MM.1S (cell line): ENCODE measurements at regions not wholly inside any gene's neighbourhood (a gene's known extent, or its start where the extent isn't known, plus 50 kb on each side); places are given as distances from the start of the nearest gene placed in this dataset.

Experiments
- DNase-seq: peaks from one replicate; pipeline ENCODE4 v3.0.0-alpha.2; 2015
- H2AFZ ChIP-seq: fragments of 300-600 bp; sonication (generic); 2 replicates; pipeline ENCODE4 v1.6.0; 2016; ENCODE audit warnings: antibody characterized with exemption, low read length
- H3F3A ChIP-seq: fragments of 300-600 bp; sonication (generic); 2 replicates; pipeline ENCODE4 v1.6.1; 2016; ENCODE audit warnings: mild to moderate bottlenecking, antibody characterized with exemption, low read length, moderate library complexity, mixed read lengths; ENCODE audit not compliant: insufficient read depth
- H3K27ac ChIP-seq: fragments of 300-600 bp; sonication (generic); 2 replicates; pipeline ENCODE4 v1.5.1; 2016; ENCODE audit warnings: mild to moderate bottlenecking, low read length
- H3K27me3 ChIP-seq: fragments of 300-600 bp; sonication (generic); replicated peaks from 2 replicates; pipeline ENCODE4 v1.6.0; 2016; ENCODE audit warnings: low read length; ENCODE audit not compliant: insufficient read depth
- H3K36me3 ChIP-seq: fragments of 300-600 bp; sonication (generic); replicated peaks from 2 replicates; pipeline ENCODE4 v1.6.1; 2016; ENCODE audit warnings: mild to moderate bottlenecking, low read length, mixed read lengths; ENCODE audit not compliant: insufficient read depth
- H3K4me1 ChIP-seq: fragments of 300-600 bp; sonication (generic); 2 replicates; pipeline ENCODE4 v1.6.1; 2016; ENCODE audit warnings: low read length, mixed read lengths
- H3K4me2 ChIP-seq: fragments of 300-600 bp; sonication (generic); 2 replicates; pipeline ENCODE4 v1.6.0; 2016; ENCODE audit warnings: low read depth, low read length
- H3K4me3 ChIP-seq: fragments of 300-600 bp; sonication (generic); 2 replicates; pipeline ENCODE4 v1.5.1; 2016; ENCODE audit warnings: low read length, mixed read lengths
- H3K79me2 ChIP-seq: fragments of 300-600 bp; sonication (generic); 2 replicates; pipeline ENCODE4 v1.6.1; 2016; ENCODE audit warnings: mixed run types, low read length, mixed read lengths
- H3K9ac ChIP-seq: fragments of 300-600 bp; sonication (generic); 2 replicates; pipeline ENCODE4 v1.6.1; 2016; ENCODE audit warnings: low read length, mixed read lengths
- H3K9me2 ChIP-seq: fragments of 300-600 bp; sonication (generic); replicated peaks from 2 replicates; pipeline ENCODE4 v1.6.1; 2016; ENCODE audit warnings: mild to moderate bottlenecking, low read length, mixed read lengths; ENCODE audit not compliant: insufficient read depth
- H3K9me3 ChIP-seq: fragments of 300-600 bp; sonication (generic); replicated peaks from 2 replicates; pipeline ENCODE4 v1.6.1; 2016; ENCODE audit warnings: mild to moderate bottlenecking, low read length, mixed read lengths; ENCODE audit not compliant: insufficient read depth
- H4K20me1 ChIP-seq: fragments of 300-600 bp; sonication (generic); 2 replicates; pipeline ENCODE4 v1.6.1; 2016; ENCODE audit warnings: mild to moderate bottlenecking, low read length, moderate library complexity, mixed read lengths; ENCODE audit not compliant: insufficient read depth
- EZH2 ChIP-seq: fragments of 300-600 bp; sonication (generic); optimal IDR thresholded peaks from 2 replicates; pipeline ENCODE3; 2017; ENCODE audit warnings: low read depth, mild to moderate bottlenecking, antibody characterized with exemption, low read length, mixed read lengths
- EZH2phosphoT487 ChIP-seq: fragments of 300-600 bp; sonication (generic); IDR thresholded peaks from 2 replicates; pipeline ENCODE4 v1.6.1; 2018; ENCODE audit warnings: antibody characterized with exemption, low read length
- TF ChIP-seq, protein P1 (sequence below): fragments of 300-600 bp; sonication (generic); IDR thresholded peaks from 2 replicates; pipeline ENCODE4 v1.5.1; 2016; ENCODE audit warnings: antibody characterized with exemption, low read length, mixed read lengths

DNA sequence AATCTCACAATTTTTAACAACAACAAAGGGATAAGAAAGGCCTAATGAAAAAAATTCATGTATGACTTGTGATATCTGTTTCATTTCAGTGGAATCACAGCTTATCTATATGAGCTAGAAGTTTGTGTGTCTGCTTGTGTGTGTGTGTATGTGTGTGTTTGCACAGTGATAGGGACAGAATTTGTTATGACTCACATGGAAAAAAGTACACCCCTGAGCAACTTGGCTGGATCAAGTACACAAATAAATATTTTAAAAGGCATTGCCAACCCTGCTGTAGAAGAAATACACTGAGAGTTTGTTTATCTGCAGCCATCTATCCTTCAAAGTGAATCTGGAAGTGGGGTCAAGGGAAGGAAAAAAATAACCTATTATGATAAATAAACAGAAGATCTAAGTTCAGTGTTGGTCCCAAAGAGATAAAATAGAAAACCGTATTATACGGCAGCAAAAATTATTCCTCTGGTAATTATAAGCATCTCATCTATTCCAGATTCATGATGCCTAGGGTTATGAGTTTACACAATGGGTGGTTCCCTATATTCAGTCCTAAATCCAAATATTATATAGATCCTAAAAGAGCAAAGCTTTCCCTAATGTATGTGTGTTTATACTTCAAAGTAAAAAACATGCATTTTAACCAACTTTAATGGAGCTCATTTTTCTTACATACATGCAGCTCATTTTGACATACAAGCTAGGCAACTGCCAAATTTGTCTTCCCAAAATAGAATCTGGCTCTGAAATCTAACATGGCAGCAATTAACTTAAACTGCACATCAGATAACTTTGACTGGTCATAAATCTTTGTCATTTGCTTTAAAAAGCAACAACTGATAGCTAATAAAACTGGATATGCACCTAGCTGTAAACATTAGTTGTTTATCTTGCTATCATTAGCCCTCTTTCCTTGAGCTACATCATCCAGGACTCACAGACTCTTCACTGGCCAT, 420.6 kb downstream of the IRS1 start:
- no peaks in the 10 kb centered on the region for H3K36me3 ChIP-seq
- H3K9ac ChIP-seq: no peak overlapping the region
- H3K79me2 ChIP-seq: no peaks in the 10 kb centered on the region
- no peak for TF ChIP-seq EZH2phosphoT487
- TF ChIP-seq EZH2: no peak
- TF ChIP-seq, protein P1, sequence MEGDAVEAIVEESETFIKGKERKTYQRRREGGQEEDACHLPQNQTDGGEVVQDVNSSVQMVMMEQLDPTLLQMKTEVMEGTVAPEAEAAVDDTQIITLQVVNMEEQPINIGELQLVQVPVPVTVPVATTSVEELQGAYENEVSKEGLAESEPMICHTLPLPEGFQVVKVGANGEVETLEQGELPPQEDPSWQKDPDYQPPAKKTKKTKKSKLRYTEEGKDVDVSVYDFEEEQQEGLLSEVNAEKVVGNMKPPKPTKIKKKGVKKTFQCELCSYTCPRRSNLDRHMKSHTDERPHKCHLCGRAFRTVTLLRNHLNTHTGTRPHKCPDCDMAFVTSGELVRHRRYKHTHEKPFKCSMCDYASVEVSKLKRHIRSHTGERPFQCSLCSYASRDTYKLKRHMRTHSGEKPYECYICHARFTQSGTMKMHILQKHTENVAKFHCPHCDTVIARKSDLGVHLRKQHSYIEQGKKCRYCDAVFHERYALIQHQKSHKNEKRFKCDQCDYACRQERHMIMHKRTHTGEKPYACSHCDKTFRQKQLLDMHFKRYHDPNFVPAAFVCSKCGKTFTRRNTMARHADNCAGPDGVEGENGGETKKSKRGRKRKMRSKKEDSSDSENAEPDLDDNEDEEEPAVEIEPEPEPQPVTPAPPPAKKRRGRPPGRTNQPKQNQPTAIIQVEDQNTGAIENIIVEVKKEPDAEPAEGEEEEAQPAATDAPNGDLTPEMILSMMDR: no peak
- H3K4me1 ChIP-seq: no peaks in the 10 kb centered on the region
- H3K4me2 ChIP-seq: no peak overlapping the region
- no peaks in the 10 kb centered on the region for H3K27me3 ChIP-seq
- no peaks in the 10 kb centered on the region for H3K9me3 ChIP-seq
- no peak for DNase-seq
- no peak overlapping the region for H3K4me3 ChIP-seq
- no peaks in the 10 kb centered on the region for H3K9me2 ChIP-seq
- H3F3A ChIP-seq: no peaks in the 10 kb centered on the region
- no peaks in the 10 kb centered on the region for H4K20me1 ChIP-seq
- H2AFZ ChIP-seq: no peak overlapping the region
- no peak overlapping the region for H3K27ac ChIP-seq

DNA sequence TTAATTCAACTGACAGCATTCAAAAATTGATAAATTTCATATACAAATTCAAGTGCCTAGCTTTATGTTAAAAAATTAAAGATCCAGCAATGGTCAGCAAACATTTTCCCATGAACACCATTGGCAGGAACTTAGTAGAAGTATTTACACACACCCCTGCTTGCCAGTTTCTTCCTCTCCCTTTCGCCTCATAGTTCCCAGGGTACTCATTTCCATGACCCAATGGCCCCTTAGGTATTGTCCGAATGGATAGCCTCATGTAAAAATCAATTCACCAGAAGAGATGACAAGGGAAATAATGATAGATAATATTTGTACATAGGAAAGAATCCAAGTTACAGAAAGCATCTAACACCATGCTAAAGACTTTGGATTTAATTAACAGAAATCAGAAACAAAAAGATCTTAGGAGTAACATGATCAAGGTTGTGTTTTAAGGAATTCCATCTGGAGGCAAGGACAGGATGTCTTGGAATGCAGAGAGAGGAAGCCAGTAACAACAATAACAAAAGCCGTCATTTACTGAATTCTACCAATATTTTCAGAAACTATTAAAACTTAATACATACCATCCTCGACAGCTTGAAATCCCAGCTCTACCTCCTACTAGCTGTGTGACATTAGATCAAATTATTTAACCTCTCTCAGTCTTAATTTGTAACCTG, 423.0 kb downstream of the IRS1 start:
- H3K4me2 ChIP-seq: no peak overlapping the region
- TF ChIP-seq, protein P1: no peak
- TF ChIP-seq EZH2phosphoT487 (no peak), EZH2 (no peak)
- no peak overlapping the region for H3K4me3 ChIP-seq
- DNase-seq: no peak
- H3K9me2 ChIP-seq: no peaks in the 10 kb centered on the region
- H3F3A ChIP-seq: no peaks in the 10 kb centered on the region
- no peaks in the 10 kb centered on the region for H3K9me3 ChIP-seq
- no peak overlapping the region for H3K9ac ChIP-seq
- H2AFZ ChIP-seq: no peak overlapping the region
- H3K27ac ChIP-seq: no peak overlapping the region
- no peaks in the 10 kb centered on the region for H3K36me3 ChIP-seq
- no peaks in the 10 kb centered on the region for H3K4me1 ChIP-seq
- no peaks in the 10 kb centered on the region for H3K27me3 ChIP-seq
- no peaks in the 10 kb centered on the region for H3K79me2 ChIP-seq
- H4K20me1 ChIP-seq: no peaks in the 10 kb centered on the region

- Histone ChIP-seq H3K36me3 (no peaks in the 10 kb centered on the region), H3K27ac (no peak overlapping the region), H3K79me2 (no peaks in the 10 kb centered on the region), H3F3A (no peaks in the 10 kb centered on the region), H3K4me1 (no peaks in the 10 kb centered on the region), H3K9me3 (no peaks in the 10 kb centered on the region), H3K4me2 (no peak overlapping the region), H2AFZ (no peak overlapping the region), H3K27me3 (no peaks in the 10 kb centered on the region), H3K9ac (no peak overlapping the region), H3K9me2 (no peaks in the 10 kb centered on the region; the same call in 1 of the 2 replicates), H4K20me1 (no peaks in the 10 kb centered on the region), H3K4me3 (no peak overlapping the region)
- no peak for DNase-seq
- TF ChIP-seq EZH2phosphoT487 (no peak), EZH2 (no peak)
- TF ChIP-seq, protein P1: no peak
These were observed 432.7 kb downstream of the IRS1 start for GRCh38 chr2:226366920-226367319.
